ENCODE measurements at regions not wholly inside any gene's neighbourhood (a gene's known extent, or its start where the extent isn't known, plus 50 kb on each side); places are given as distances from the start of the nearest gene placed in this dataset.
"Not testable (repeated sequence)": the region's sequence is repeated elsewhere in the genome, so short reads cannot be mapped to it uniquely, and the experiment has no call there.

DNA sequence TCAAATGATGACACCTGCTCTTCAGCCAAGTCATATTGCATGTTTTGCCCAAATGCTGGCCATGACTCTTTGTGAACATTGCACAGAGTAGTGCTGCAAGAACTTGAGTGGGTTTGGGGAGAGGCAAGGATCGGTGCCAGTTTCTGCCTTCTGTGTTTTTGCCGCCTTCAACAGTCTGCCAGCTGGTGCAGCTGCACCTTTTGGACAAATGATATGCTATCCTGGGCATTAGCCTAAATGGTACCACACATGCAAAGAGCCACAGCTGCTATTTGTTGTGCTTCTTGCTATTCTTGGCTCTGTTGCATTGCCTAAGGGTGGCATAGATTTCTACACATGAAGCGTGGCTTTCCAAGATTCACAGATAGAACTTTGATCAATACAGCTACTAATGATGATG lies 189.0 kb upstream of the CCN2 start:
- no peak for DNase-seq

DNA sequence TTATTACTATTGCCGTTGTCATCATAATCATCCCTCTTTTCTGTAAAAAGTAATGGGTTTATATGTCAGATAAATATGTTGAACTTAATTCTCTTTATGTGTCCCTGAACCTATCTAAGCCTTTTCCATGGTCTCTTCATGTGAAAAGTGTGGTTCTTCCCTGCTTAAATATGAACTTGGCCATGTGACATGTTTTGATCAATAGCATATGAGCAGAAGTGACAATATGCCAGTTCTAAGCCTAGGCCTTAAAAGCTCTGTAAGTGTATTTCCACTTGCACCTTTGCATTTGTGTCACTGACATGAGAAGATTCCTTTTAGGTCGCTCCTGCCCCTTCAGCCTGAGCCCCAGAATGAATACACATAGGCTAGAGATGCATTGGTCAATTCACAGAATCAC lies 188.4 kb upstream of the CCN2 start:
- no peak for DNase-seq

DNA sequence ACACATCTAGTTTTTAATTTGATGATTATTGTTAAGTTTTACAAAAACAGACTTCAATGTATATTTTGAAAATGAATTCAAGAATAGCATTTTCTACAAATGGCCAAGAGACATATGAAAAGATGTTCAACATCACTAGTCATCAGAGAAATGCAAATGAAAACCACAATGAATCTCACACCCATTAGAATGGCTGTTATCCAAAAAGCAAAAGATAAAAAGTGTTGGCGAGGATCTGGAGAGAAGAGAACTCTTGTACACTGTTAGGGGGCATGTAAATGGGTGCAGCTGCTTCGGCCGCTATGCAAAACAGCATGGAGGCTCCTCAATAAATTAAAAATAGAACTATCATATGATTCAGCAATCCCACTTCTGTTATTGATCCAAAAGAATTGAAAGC lies 185.8 kb upstream of the CCN2 start:
- no peak for DNase-seq

GRCh38 chr6:132135409-132135808 lies 184.2 kb upstream of the CCN2 start:
- no peak for DNase-seq

DNA sequence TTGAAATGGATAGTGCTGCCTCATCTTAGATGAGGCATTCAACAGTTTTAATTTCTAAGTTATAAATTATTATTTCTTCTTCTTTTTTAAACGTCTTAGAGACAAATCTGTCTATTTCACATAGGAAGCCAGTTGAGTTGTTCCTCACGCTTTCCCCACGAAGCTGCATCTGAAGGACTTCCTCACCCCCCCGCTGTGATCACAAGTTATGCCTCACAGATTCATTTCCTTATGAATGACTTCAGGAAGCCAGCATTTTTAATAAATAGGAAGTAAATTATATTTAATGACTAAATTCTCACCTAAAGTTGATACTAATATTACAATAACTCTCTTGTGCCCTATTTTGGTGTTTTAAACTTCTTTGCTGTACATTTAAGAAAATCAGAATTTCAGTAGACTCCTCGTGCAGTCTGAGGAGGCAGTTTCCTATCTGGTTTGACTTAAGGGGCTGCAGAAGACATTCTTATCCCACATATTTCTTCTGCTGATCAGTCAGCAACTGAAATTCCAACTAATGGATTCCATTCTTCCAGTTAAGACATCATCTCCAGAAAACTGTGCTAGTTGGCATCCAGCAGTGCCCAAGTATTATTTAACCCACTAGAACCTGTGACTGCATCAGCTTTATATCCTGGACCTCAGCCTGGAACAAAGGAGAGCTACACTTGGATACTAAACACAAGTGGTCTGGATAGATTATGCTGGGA lies 182.7 kb upstream of the CCN2 start:
- no peak for DNase-seq

DNA sequence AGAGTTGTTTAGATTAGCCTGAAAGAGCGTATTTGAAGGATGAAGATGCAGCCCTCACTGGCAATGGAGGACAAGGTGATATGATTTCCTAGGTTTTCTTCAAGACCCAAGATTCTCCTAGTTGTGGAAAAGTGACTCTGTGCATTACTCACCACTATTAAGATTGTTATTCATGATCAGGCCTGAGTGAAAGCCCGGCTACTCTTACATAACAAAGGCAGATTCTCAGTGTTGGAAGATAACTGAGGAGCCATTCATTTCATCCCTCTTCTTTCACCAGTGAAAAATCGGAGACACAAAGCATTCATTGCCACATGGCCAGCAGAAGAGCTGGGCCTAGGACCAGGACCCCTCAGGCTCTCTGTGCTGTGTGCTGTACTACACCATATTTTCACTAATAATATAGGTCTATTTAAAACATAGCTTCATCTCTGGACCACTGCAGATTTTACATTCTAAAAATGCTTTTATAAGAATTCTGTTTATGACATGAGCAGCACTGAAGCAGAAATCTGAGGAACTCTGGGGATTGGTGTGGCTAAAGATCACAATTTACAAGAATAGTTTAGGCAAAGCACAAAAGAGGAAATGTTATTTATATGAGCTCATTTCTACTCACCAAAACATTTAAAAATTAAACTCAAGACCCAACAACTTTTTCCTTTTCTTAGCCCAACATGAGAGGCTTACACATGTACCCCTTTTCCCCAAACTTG lies 181.9 kb upstream of the CCN2 start:
- no peak for DNase-seq

DNA sequence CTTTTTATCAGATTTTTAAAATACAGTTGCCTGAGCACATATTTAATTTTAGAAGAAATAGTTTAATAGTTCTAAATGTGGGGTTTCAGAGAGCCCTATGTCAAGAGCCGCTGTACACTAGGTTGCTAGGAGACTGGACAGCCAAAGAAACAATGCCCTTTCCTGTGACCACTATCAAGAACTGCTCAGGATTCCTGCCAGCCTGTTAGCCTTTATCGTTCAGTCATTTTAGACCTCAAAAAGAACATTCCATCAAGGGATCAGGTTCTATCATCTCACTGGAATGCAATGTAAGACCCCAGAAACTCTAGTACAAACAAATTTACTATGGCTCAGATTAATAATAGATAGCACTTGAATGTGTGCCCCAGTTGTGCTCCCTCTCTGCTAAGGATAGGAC lies 181.2 kb upstream of the CCN2 start:
- DNase-seq = no peak

DNA sequence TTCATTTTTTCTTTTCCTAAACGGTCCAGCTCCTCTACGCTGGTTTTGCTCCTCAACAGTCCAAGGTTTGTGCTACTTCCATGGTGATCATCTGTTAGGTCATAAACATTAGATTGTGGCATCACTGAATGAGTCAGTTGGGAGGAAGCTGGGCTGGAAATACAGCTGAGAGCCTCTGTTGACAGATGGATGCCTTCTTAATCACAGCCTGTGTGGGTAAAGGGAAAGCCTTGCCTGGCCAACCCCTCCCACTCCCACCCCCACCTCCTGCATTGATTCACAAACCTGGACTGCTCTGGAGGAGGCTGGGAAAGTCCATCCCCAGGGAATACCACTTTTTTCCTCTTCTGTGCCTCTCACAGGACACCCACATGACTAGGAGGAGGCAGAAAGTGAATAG lies 180.6 kb upstream of the CCN2 start:
- no peak for DNase-seq

GRCh38 chr6:132131351-132131750 lies 180.2 kb upstream of the CCN2 start:
- no peak for DNase-seq

GRCh38 chr6:132130626-132131298 lies 179.6 kb upstream of the CCN2 start:
- peak; percentile 40 for DNase-seq

- DNase-seq = no peak
Measured at GRCh38 chr6:132128424-132128823, 177.3 kb upstream of the CCN2 start.

- no peak for DNase-seq
Measured at GRCh38 chr6:132126150-132126549, 175.0 kb upstream of the CCN2 start.

GRCh38 chr6:132122871-132123270 lies 171.7 kb upstream of the CCN2 start:
- DNase-seq = no peak

DNA sequence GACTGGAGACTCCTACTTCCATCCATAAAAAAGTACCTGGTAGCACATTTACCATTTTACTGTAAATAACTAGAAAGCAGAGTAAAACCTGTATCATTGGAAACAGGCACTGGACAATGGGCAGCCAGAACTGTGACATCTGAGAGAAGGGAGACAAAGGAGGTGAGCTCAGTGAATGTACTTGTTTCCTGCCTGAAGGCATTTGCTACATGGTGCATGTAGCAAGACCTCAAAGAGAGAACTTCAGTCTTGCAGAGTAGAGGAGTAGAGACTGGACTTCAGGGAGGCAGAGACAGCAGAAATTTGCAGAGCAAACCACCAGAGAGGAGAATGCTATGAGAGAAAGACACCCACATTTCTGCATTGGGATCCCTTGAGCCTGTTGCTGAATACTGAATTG lies 171.0 kb upstream of the CCN2 start:
- no peak for DNase-seq

GRCh38 chr6:132118144-132118543 lies 167.0 kb upstream of the CCN2 start:
- no peak for DNase-seq

GRCh38 chr6:132115714-132116366 lies 164.7 kb upstream of the CCN2 start:
- no peak for DNase-seq

DNA sequence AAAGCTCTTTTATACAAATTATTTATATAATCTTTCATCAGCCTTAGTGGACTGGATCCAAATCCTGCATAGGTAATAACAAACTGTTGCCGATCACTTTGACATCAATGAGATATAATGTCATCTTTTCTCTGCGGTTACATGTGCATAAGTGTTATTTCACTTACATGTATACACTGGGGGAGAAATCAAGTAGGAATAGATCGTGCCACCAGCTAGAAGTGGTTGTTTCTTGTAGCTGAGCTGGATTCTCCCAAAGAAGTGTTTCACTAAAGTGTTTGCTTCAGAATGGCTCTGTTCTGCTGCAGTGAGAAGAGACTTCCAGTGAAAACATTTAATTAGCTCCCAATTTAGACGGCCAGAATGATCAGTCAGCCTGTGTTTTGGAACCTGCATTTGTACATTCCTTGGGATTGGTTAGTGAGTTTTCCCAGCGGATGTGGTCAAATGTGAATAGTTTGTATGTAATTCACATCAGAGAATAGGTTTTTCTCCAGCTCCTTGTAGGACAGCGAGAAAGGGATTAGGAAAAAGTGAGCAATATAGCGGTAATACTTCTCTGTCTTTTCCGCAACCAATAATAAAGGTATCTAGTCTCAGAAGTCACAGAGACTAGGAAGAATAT lies 163.1 kb upstream of the CCN2 start:
- DNase-seq = no peak

- not testable (repeated sequence) for DNase-seq
Measured at GRCh38 chr6:132109752-132110151, 158.6 kb upstream of the CCN2 start.

DNA sequence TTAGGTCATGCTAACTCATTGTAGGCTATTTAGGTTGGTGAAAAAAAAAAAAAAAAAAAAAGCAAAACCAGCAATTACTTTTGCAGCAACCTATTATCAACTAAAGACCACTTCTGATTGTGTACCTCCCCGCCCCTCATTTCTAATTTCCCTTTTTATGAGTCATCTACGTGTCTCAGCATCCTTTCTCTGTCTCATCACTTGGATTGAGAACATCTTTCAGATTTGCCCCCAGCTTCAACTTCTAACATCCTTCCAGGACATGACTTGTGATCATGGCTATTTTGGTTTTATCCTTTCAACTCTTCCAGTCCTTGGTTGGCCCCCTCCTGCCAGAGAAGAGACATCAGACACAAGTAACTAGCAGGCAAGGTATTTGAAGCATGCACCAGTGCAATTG lies 156.7 kb upstream of the CCN2 start:
- DNase-seq = no peak

DNA sequence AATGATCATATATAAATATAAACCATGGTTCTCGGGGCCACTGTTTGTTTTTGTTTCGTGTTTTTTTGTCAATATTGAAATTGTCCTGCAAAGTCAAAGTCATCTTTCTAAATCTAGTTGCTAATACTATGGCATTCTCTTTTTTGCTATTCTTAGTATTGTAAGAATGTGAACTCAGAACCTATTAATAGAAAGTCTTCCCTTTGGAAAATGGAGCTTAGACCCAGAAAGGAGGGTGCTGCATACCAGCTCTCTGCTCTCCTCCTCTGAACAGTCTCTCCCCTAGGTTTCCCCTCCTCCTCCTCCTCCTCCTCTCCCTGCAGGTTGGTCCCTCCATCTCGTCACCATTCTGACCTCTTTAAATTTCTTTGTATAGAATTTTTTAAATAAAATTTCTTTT lies 150.4 kb upstream of the CCN2 start:
- no peak for DNase-seq

- DNase-seq = no peak
Measured at GRCh38 chr6:132100388-132100990, 149.3 kb upstream of the CCN2 start.

DNA sequence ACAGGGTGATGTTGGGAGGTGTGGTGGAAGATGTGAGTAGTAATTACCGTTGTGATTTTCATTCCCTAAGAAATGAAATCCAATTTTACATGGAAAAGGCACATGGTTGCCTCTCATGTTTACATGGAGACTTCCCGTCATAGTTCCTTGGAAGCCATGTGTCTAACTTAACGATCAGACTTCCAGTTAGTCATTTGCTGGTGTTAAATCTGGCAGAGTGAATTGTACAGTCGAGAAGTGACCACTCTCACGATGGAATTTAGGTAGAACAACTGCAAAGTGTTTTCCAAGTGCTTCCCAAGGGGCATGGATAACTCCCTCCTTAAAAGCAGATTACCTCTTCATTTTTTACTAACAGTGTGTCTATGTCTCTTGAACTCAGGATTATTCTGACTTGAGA lies 145.8 kb upstream of the CCN2 start:
- no peak for DNase-seq
